ENCODE measurements at regions not wholly inside any gene's neighbourhood (a gene's known extent, or its start where the extent isn't known, plus 50 kb on each side); places are given as distances from the start of the nearest gene placed in this dataset.
"Not testable (repeated sequence)": the region's sequence is repeated elsewhere in the genome, so short reads cannot be mapped to it uniquely, and the experiment has no call there.

DNA sequence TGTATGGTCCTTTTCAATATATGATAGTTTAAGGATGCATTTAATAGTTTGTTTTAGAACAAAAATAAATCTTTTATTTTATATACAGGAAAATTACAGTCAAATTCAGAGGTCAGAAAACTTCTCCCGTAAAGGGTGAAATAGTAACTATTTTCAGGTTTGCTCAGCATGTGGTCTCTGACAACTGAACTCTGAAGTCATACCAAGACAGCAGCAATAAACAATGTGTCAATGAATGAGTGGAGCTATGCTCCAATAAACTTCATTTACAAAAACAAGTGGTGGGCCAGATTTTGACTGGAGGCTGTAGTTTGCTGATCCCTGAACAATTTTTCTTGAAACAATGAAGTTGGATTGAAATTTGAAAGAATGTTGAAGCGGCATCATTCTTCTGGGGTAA lies 123.6 kb downstream of the ZNF248 start:
- DNase-seq: no peak

DNA sequence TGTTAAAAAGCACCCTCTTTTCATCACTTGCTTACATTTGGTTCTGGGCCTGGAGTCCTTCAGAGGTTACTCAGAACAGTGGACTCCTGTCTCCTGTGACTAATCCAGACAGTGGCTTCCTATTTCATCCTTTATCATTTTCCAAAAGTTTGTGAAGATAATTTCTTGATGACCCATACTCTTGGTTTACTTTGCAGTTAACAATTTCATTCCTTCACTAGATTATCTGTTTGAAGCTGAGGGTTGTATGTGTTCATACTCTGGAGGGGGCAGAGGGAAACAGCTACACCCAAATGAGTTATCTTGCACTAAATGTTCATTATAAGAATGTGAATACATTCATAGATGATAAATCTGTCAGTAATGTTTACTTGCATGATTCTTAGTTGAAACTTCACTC lies 124.7 kb downstream of the ZNF248 start:
- DNase-seq: no peak

DNA sequence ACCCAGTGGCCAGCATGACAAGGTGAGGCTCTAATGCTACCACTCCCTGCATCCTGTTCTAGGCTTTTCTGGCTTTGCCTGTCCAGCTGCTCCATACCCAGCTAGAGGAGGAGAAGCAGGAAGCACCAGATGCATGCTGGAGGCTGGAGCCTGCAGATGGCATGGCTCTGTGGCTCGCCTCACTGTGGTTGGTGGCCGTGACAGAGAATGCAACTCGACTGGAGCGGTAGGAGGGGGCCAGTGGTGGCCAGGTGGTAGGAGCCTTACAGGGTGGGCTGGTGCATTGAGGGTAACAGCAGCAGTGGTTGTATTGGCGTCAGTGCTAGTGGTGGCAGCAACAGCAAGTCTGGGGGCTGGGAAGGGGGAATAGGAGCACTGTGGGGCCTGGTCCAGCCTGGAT lies 128.6 kb downstream of the ZNF248 start:
- DNase-seq: no peak

DNA sequence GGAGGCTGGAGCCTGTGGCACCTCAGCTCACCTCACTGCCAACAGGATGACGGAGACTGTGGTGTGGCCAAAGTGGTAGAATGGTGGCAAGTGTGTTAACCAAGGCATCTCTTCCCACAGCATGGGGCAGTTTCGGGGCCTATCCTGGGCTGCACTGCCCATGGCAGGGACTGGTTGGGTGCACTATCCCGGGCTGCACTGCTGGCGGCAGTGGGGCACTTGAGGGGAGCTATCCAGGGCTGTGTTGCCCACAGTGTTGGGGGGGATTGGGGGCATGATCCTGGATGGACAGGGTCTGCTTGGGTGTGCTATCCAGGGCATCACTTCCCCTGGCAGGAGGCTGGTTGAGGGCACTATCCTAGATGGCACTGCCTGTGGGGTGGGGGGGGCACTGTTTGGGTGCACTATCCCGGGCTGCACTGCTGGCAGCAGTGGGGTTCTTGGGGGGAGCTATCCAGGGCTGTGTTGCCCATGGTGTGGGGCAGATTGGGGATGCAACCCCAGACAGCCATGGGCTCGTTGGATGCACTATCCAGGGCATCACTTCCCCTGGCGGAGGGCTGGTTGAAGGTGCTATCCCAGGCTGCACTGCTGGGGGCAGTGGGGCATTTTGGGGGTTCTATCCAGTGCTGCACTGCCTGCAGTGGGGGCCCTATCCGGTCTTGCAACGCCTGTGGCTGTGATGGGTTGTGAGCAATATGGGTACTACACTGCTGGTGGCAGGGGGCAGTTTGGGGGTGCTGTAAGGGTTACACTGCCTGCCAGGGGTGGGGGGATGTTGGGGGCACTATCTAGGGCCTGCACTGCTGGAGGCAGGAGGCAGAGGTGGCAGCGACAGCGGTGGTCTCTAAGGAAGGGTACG lies 129.7 kb downstream of the ZNF248 start:
- DNase-seq: no peak

DNA sequence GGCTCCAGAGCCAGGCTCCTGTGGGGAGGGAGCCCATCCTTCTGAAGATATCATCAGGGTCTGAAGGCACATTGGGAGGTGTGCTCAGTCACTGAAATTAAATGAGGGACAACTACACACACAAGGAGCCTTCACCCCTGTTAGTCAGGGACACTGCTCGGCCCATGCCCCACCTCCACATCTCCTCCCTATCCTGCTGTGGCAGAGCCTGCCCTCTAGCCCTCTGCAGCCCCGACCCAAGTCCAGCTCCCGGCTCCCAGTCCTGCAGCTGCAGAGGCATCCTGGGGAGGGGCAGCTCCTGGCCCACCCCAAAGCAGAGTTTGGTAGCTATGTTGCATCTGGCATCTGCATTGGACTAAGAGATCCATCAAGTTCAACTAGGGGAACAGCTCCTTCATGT lies 136.3 kb downstream of the ZNF248 start:
- DNase-seq: no peak

DNA sequence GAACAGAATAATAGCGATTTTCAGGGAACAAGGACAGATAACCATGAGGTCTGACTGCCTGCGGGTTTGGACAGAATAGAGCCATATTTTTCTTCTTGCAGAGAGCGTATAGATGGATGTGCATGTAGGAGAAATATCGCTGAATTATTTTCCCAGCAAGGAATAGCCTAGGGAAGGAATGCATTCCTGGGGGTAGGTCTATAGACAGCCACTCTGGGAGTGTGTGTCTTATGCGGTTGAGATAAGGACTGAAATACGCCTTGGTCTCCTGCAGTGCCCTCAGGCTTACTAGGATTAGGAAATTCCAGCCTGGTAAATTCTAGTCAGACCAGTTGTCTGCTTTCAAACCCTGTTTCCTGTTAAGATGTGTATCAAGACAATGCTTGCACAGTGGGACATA lies 139.3 kb downstream of the ZNF248 start:
- DNase-seq: not testable (repeated sequence)

DNA sequence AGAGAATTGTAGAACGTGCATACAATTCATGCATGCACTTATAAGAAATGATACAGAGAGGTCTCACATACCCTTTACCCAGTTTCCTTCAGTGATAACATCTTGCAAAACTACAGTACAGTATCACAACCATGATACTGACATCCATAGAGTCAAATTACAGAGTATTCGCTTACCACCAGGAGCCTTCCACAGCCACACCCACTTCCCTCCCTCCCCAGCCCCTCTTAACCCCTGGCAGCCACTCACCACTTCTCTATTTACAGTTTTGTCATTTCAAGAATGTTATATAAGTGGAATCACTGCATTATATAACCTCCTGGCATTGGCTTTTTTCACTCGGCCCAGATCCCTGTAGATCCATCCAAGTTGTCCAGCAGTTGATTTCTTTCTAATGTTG lies 143.8 kb downstream of the ZNF248 start:
- no peak for DNase-seq

DNA sequence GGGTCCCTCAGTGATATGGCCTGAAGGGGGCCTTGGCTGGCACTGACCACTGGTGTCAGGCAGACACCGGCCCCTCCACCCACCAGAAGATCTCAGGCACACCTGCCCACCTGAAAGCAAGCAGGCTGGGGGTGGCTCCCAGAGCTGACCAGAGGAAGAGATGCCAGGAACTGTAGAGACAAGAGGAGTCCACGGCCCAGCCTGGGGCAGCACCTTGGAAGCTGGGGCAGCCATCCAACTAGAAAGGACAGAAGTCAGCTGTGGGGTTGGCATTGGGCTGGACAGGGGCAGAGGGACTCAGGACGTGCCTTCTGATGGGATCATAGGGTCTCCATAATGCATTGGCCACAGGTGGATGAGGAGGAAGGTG lies 144.3 kb downstream of the ZNF248 start:
- DNase-seq: no peak

DNA sequence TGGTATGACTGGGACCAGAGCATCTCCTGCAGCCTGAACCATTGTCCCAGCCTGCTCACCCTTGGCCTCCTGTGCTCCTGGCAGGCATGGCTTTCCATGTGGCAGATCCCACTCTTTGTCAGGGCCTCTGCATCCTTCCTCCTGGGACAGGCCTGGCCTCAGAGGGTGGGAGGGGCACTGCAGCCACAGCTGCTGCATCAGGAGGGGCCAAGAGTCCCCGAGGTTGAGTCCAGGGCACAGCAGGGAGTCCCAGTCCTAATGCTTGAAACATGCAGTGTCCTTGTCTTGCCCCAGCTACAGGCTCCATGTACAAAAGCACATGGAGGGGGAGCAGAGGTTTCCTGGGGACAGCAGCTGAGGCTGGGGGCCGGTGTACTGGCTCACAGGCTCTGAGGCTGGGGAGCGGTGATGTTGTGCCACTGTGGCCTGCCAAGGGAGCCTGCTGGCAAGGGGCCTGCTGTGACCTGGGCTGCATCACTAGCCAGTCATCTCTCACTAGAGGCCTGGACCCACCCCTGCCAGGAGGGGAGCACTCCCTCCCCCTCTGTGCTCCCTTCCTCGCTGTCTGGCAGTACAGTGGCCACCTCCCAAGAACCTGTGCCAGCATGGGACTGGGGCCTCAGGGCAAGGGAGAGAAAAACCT lies 144.8 kb downstream of the ZNF248 start:
- no peak for DNase-seq

DNA sequence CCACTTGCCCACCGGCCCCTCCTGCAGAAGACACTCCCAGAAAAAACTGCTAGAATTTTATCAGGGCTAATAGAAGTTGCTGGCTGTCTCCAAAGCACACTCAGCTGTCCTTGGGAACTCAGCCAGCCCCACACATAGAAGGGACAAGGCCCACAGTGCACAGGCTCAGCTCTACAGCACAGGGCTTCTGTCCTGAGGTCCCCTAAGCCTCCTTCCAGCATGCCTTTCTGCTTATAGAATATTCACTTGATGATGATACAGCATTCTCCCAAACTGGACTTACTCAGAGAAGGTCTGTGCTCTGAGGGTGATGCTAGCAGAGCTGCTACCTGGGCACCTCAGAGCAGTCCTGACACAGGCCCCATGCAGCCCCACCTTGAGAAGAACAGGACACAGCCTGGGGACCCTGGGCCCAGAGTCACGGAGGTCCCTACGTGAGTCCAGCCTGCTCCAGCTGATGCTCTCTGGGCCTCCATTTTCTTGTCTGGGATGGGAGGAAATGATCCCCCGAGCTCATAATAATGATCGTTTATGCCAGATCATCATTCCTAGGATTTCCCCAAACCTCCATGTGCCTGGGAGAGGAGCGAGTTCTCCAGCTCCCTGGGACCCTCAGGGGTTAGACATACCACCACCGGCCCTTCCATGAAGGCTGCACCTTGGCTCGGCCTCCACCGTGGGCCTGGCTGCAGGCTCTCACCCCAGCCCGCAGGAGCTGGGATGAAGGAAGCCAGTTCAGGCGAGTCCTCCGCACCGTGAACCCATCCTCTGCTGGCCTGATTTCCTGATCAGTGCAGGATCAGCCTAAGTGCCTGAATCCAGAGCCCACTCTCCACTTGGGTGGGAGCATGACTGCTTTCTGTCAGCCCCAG lies 145.6 kb downstream of the ZNF248 start:
- no peak for DNase-seq

DNA sequence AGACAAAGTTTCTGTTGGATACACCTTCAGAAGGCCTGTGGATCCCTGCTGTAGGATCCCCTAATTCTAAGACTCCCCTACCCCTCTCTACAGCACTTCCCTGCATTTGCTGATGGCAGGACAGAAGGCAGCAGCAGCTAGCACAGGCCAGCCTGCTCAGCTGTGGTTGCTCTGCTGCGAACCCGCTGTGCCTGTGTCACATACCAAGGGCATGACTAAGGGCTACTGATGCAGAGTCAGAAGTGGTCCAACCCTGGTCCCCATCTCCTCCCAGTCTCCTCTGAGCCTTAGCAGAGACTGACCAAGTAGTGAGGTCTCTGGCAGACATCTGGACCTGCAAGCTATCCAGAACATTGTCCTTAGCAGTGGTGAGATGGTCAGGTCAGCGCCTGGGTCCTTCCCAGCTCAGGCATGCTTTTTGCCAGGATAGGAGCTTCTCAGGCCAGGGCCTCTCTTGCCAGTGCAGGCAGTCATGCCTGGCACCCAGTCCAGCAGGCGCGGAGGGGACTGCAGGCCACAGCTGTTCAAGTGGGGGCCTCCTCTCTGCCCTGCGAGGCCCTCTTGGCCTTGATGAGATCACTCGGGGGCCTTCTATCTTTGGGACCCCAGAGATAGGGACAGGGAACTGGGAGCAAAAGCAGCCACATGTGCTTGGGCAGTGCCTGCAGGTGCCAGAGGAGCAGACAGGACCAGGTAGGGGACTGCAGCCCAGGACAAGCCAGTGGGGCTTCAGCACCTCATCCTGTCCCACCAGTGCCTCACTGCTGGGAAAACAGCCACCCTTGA lies 146.4 kb downstream of the ZNF248 start:
- DNase-seq: no peak

DNA sequence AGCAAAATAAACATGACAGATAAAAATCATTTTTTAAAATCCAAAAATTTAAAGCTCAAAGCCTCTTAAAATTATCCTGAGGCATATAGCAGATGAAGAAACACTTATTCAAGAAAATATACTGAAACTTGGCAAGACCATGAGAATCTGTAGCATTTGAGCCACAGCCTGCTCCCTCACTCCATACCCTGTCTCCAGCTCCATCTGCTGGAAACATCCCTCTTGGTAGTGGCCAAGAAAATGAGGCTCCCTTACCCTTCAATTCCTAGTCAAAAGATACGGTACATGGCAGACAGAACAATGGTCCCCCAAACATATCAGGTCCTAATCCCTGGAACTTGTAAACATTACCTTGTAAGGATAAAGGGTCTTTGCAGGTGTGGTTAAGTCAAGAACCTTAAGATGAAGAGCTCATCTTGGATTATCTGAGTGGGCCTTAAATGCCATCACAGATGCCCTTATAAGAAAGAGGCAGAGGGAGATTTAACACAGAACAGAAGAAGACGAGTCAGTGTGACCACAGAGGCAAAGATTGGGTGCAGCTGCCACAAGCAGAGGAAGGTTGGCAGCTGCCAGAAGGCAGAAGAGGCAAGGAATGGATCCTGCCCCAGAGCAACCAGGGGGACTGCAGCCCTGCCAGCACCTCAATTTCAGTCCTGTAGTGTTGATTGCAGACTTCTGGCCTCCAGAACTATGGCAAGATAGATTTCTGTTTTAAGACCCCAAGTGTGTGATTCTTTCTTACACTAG lies 149.4 kb downstream of the ZNF248 start:
- DNase-seq: no peak

DNA sequence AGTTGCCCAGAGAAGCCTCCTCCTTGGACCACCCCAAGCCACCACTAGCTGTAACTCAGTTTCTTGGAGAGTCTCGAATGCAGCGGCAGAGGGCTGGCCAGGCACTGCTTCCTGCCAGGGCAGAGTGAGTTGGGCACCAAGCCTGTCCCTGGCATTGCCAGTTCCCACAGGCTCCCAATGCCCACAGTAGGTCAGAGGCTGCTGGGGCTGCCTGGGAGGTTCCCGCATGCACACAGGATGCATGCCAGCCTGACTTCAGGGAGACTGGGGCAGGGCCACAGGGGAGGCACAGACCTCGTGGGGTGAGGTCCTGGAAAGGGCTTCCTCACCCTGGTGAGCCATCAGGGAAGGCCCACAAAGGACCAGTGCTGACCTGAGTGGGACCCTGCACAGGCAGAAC lies 152.8 kb downstream of the ZNF248 start:
- DNase-seq: no peak

DNA sequence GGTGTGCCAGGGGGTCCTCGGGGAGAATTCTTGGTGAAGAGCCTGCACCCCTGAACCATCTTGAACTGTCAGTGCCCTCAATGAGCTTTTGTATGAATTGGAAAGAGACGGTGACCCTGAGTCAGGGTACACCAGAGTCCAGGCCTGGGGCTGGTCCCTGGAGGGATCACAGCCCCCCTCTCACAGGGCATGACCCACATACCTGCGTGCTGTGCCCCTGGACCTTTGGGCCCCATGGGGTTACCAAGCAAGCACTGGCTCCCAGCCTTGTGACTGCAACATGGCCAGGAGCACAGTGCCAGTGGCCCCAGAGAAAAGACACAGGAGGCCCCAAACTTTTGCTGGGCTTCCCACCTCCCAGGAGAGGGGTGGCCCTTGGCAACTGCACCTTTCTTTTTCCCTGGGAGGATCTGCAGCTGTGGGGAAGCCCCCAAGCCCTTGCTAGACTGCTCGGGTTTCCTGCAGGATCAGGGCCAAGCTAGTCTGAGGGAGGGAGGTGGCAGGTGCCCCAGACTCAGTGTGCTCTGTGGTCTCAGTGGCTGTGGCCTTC lies 153.5 kb downstream of the ZNF248 start:
- DNase-seq: no peak

DNA sequence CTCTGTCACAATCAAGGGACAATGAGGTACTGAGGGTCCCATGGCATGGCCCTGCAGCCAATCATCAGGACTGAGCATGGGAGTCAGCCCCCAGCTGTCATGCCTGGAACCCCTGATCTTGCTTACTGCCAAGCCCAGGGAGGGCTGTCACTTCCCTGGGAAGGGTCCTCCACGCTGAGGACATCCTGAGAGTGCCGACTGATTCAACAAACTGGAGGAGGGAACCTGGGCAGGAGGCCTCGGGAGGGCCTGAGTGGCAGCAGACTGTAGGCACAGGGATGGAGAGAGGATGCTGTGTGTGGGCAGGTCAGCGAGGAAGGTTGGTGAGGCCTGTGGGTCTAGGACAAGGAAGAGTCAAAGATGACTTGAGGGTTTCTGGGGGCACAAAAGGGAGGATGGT lies 154.3 kb downstream of the ZNF248 start:
- no peak for DNase-seq

DNA sequence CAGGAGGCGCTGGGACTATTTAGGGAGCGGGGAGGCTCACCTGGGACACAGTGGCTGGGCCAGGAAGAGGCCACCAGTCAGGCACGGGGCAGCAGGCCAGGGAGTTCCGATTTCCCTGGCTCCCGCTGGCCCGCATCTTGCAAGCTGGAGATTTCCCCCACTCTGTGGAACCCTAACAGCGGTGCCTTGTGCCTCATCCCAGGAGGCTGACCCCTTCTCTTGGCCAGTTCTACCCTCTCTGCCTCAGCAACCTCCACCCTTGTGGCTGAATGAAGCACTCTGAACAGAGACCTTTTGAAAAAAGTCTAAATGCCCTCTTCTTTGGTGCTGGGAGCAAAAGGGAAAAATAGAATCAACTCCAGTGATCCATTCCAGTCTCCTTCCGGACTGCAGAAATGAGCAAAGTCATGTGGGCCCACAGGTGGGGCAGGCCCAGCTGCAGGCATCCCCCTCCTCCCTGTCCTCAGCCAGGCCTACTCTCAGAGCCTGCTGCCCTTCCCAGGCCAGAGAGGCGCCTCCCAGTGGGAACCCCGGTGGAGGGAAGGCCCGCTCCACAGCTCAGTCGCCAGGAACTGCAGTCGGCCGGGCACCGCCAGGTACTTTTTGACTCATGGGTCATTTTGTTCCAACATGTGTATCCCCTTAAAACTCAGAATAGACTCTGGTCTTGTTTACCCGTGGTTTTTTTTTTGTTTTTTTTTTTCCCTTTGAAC lies 155.5 kb downstream of the ZNF248 start:
- no peak for DNase-seq

DNA sequence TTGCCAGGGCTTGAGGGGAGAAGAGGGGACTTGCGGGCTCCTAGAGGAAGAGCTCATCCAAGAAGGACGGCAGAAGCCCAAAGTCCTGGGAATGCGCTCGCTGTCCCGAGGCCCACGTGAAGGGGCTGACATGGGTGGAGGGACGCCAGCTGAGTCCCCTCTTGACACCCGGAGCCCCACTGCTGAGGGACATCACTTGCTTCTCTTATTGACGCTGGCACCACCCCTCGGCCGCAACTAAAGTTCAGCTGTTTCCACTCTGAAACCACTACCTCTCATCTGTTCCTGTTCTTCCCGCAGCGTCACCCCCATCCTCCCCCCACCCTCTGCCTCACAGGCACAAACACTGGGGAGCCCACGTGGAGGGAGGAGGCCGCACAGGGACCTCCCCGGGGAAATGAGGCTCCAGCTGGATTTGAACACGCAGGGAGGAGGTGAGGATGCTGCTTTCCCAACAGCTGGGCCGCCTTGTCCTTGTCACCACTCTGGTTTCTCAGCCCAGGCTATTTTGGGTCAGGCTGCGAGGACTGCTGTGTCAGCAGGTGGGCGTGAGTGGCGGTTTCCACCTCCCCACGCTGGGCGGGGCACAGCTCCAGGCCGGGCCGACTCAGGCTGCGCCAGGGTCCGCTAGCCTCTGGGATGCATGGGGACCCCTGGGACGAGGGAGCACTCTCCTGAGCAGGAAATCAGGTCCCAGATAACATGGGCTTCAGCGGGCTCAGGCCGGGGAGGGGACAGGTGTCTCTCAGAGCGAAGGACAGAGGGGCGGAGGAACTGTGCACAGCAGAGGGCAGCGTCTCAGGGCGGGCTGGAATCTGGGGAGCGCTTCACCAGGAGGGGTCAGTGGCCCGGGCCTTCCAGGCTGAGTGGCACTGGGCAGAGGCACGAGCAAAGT lies 156.3 kb downstream of the ZNF248 start:
- DNase-seq: no peak

DNA sequence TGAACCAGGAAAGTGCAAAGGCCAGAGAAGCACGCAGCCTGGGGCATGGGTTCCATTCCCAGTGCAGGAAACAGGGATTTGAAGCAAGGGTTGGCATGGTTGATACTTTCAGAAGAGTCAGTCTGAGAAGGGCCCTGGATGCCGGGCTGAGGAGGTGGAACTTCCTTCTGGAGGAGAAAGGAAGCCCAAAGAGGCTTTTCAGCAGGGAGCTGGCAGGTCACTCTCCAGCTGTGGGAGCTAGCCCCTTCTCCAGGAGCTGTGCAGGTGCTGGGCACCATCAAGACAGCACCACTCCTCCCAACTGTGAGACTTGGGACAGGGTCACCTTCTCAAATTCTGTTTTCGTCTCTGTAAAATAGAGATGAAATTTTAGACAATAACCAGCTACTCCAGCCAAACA lies 169.8 kb downstream of the ZNF248 start:
- no peak for DNase-seq

DNA sequence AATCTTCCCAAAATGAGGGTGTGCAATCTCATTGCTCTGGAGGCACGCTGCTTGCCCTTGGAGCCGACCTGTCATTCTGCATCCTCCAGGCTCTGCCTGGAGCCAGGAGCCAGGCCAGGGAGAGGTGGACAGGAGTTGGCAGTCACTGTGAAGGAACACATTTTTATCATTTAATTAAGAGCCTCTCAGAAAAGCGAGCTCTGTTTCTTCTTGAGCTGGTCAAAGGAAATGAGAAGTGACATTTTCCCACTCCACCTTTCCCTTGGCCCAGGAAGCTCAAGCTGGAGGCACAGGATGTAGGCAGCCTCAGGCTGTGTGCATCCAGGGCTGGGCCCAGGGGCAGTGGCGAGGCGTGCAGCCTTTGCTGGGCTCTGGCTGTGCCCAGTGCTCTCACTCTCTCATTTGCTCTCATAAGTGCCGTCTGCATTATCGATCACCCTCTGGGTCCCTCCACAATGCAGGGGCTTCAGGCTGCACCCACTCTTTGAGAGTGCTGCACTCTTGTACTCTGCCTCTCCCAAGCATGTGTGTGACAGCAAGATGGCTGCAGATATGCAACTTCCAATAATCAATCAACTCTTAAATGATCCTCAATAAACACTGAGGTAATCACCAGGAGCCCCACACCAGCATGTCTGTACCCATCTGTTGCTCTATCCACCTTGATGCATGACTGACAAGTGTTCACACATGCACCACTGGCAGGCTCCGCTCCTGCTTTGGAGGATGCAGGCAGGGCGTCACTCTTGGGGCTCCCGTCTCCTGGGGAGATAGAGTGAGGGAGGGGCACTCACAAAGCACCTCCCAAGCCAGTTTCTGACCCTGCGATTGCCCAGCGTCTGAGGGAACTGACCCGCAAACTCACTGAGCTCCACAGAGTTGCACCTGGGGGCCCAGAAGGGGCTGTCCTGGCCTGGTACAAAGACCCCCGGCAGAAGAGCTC lies 171.4 kb downstream of the ZNF248 start:
- no peak for DNase-seq
